ENCODE measurements at regions not wholly inside any gene's neighbourhood (a gene's known extent, or its start where the extent isn't known, plus 50 kb on each side); places are given as distances from the start of the nearest gene placed in this dataset.

DNA sequence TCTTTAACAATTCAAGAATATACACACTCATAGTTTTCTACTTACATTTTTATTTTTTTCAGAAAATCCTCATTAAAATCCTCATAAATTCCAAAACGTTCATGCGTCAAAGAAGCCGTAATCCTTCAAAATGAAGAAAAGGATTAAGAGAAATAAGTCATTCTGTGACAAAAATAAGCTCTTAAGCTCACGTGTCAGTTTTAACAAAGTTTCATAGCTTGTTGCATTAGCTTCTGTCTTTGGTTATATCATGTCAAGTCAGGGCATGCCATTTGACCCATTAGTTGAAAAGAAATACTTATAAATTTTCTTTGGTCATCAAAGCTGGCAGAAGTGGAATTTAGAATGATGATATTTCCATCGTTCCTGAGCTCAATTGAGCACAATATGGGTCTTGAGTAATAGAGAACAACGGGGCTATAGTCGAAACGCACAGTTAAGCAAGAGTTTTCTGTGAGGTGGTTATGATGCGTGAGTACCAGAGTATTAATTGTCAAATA lies 185.2 kb upstream of the CTSO start:
- Mint-ChIP-seq H3K27me3 (ENCODE audit: low read depth) (no peaks in the 10 kb centered on the region), H3K4me3 (ENCODE audit: unreplicated experiment) (no peak overlapping the region), H3K9me3 (ENCODE audit: low read depth) (no peaks in the 10 kb centered on the region), H3K36me3 (ENCODE audit: low read depth) (no peaks in the 10 kb centered on the region), H3K4me1 (ENCODE audit: low read depth) (no peaks in the 10 kb centered on the region), H3K27ac (ENCODE audit: unreplicated experiment) (no peak overlapping the region)
- DNase-seq (ENCODE audit: low spot score), result no peak
- TF ChIP-seq, protein P1, sequence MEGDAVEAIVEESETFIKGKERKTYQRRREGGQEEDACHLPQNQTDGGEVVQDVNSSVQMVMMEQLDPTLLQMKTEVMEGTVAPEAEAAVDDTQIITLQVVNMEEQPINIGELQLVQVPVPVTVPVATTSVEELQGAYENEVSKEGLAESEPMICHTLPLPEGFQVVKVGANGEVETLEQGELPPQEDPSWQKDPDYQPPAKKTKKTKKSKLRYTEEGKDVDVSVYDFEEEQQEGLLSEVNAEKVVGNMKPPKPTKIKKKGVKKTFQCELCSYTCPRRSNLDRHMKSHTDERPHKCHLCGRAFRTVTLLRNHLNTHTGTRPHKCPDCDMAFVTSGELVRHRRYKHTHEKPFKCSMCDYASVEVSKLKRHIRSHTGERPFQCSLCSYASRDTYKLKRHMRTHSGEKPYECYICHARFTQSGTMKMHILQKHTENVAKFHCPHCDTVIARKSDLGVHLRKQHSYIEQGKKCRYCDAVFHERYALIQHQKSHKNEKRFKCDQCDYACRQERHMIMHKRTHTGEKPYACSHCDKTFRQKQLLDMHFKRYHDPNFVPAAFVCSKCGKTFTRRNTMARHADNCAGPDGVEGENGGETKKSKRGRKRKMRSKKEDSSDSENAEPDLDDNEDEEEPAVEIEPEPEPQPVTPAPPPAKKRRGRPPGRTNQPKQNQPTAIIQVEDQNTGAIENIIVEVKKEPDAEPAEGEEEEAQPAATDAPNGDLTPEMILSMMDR (IDR thresholded peaks at IDR 0.05), result no peak

DNA sequence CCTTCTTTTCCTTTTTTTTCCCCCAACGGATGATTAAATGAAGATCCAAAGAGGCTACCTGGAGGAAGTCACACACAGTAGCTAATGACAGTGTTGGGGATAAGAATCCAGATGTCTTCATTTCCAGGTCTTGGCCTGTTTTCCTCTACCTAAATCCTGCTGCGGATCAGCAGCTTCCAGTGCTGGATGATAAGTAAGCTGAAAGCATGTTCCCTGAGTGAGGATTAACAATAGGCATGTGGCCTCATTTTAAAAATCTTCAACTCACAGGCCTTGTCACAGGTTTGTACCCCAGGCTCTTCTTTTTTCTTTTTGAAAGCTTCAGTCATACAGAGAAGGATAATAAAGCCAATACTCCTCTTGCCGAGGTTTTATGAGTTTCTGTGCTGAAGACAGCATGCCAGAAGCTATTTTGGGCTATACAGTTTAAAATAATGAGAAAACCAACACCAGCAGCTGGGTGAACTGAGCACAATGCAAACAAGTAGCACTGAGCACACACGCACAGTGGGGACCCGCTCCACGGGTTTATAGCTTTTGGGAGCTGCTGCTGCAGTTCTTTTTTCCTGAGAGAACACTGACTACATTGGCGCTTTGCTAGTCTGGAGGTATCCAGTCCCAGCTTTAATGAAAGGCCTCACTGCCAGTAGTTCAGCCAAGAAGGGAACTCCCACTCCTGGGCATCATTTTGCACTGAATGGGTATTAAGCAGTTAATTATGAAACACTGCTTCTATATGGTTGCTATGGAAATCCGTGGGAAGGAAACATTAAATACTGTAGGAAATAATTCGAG lies 184.2 kb upstream of the CTSO start:
- no peak overlapping the region for H3K4me3 Mint-ChIP-seq (ENCODE audit: unreplicated experiment)
- DNase-seq (ENCODE audit: low spot score), result no peak
- H3K27ac Mint-ChIP-seq (ENCODE audit: unreplicated experiment), result no peak overlapping the region
- no peaks in the 10 kb centered on the region for H3K27me3 Mint-ChIP-seq (ENCODE audit: low read depth)
- TF ChIP-seq, protein P1 (IDR thresholded peaks at IDR 0.05), result no peak
- H3K36me3 Mint-ChIP-seq (ENCODE audit: low read depth), result peaks cover 2% of the 10 kb centered on the region
- H3K4me1 Mint-ChIP-seq (ENCODE audit: low read depth), result no peaks in the 10 kb centered on the region
- no peaks in the 10 kb centered on the region for H3K9me3 Mint-ChIP-seq (ENCODE audit: low read depth)

DNA sequence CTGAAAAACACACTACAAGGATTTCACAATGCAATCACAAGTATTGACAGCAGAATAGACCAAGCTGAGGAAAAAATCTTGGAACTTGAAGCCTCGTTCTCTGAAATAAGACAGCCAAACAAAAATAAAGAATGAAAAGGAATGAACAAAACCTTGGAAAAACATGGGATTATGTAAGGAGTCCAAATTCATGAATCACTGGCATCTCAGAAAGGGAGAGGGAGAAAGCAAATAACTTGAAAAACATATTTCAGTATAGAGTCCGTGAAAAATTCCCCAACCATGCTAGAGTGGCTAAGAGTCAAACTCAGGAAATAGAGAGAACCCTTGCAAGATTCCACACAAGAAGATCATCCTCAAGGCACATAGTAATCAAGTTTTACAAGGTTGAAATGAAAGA lies 178.5 kb upstream of the CTSO start:
- H3K27me3 Mint-ChIP-seq (ENCODE audit: low read depth), result no peaks in the 10 kb centered on the region
- no peaks in the 10 kb centered on the region for H3K9me3 Mint-ChIP-seq (ENCODE audit: low read depth)
- peaks cover 15% of the 10 kb centered on the region for H3K4me1 Mint-ChIP-seq (ENCODE audit: low read depth)
- TF ChIP-seq, protein P1 (IDR thresholded peaks at IDR 0.05), result no peak
- no peak overlapping the region for H3K4me3 Mint-ChIP-seq (ENCODE audit: unreplicated experiment)
- peaks cover 2% of the 10 kb centered on the region for H3K36me3 Mint-ChIP-seq (ENCODE audit: low read depth)
- DNase-seq (ENCODE audit: low spot score), result no peak
- peak overlapping the region; percentile 57 for H3K27ac Mint-ChIP-seq (ENCODE audit: unreplicated experiment)

DNA sequence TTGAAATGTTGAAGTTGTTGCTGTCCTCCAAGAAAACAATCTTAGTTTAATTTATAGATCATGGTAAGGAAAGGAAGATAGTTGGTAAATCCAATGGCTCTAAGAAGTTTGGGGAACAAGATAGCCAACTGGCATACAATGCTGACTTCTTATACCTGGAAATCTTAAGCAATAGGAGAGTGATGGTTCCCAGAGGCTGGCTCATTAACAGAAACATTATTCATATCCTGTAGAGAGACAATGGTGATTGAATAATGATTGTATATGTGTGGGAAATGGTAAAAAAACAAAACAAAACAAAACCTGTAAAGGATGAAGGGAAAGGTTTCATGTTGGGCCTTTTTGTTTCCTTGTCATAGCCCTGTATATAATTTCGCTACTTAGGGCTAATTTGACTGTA lies 174.9 kb upstream of the CTSO start:
- TF ChIP-seq, protein P1 (IDR thresholded peaks at IDR 0.05), result no peak

DNA sequence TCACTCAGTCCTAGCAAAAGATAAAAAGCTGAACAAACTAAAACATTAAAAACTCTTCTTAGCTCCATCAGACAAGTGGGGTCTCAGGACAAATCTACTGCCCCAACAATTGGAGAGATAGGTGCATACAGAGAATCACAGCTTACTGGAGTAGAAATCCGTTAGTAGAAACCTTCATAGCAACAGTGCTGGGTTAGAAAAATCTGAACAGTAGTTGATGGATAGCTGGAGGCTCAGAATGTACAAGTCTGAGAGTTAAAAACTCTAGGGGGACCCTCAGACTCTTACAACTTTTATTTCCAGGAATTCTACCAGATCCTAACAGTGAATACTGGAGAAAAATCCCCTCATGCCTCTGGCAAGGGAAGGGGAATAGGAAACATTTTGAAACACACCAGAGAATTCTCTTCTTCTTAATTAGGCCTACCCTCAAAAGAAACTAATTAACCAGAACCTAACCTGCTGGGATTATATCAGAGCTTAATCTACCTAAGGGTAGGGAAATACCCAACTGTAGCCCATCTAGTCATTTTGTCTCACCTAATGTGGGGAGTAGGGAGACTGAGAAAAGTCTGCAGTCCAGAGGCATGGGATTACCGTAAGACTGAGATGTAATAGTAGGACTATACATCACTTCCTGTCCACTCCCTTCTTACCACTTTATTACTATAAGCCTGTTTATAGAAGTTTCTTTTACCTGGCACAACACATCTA lies 165.0 kb upstream of the CTSO start:
- H3K4me1 Mint-ChIP-seq (ENCODE audit: low read depth), result peaks cover 49% of the 10 kb centered on the region
- peak overlapping the region; percentile 68 for H3K27ac Mint-ChIP-seq (ENCODE audit: unreplicated experiment)
- no peaks in the 10 kb centered on the region for H3K9me3 Mint-ChIP-seq (ENCODE audit: low read depth)
- no peaks in the 10 kb centered on the region for H3K27me3 Mint-ChIP-seq (ENCODE audit: low read depth)
- DNase-seq (ENCODE audit: low spot score), result no peak
- no peak overlapping the region for H3K4me3 Mint-ChIP-seq (ENCODE audit: unreplicated experiment)
- TF ChIP-seq, protein P1 (IDR thresholded peaks at IDR 0.05), result no peak
- no peaks in the 10 kb centered on the region for H3K36me3 Mint-ChIP-seq (ENCODE audit: low read depth)

More for the DNA sequence above, 174.9 kb upstream of the CTSO start:
- peaks cover 4% of the 10 kb centered on the region for H3K36me3 Mint-ChIP-seq (ENCODE audit: low read depth)
- peaks cover 15% of the 10 kb centered on the region for H3K4me1 Mint-ChIP-seq (ENCODE audit: low read depth)
- H3K27ac Mint-ChIP-seq (ENCODE audit: unreplicated experiment), result no peak overlapping the region
- H3K9me3 Mint-ChIP-seq (ENCODE audit: low read depth), result peaks cover 14% of the 10 kb centered on the region
- H3K4me3 Mint-ChIP-seq (ENCODE audit: unreplicated experiment), result no peak overlapping the region
- DNase-seq (ENCODE audit: low spot score), result no peak
- H3K27me3 Mint-ChIP-seq (ENCODE audit: low read depth), result no peaks in the 10 kb centered on the region
